CD14-positive monocyte (primary cell): ENCODE measurements at regions not wholly inside any gene's neighbourhood (a gene's known extent, or its start where the extent isn't known, plus 50 kb on each side); places are given as distances from the start of the nearest gene placed in this dataset.

ENCODE experiments used
- DNase-seq, 3 donors: peaks; one replicate each; pipeline ENCODE4 v3.0.0-alpha.2; 2011 to 2022
- H2AFZ ChIP-seq: 2 replicates; pipeline ENCODE4 v1.6.0; 2012; ENCODE audit warnings: mild to moderate bottlenecking, low read depth, low read length, inconsistent platforms; ENCODE audit not compliant: insufficient read depth, poor library complexity, severe bottlenecking
- H3K27ac ChIP-seq, 2 donors: 1 replicate in 1 of 2; 2 replicates in 1 of 2; pipeline ENCODE4 v1.5.1; 2012 to 2013; ENCODE audit warnings: low read length in 2 of 2, control low read depth in 1 of 2, inconsistent platforms in 1 of 2, low read depth in 1 of 2, mild to moderate bottlenecking in 1 of 2
- H3K27me3 ChIP-seq, 2 donors: one replicate each; pipeline versions ENCODE4 v1.6.0 to v1.6.1; 2011 to 2013; ENCODE audit warnings: low read length in 2 of 2; ENCODE audit not compliant: control insufficient read depth in 2 of 2, insufficient read depth in 2 of 2
- H3K36me3 ChIP-seq, 2 donors: replicated peaks in 1 of 2; 1 replicate in 1 of 2; 2 replicates in 1 of 2; pipeline versions ENCODE4 v1.5.1 to v1.6.1; 2012 to 2013; ENCODE audit warnings: low read length in 2 of 2, control low read depth in 1 of 2, inconsistent platforms in 1 of 2, mild to moderate bottlenecking in 1 of 2; ENCODE audit not compliant: insufficient read depth in 2 of 2, control insufficient read depth in 1 of 2
- H3K4me1 ChIP-seq, 2 donors: 1 replicate in 1 of 2; 2 replicates in 1 of 2; pipeline versions ENCODE4 v1.5.1 to v1.6.1; 2012 to 2013; ENCODE audit warnings: low read length in 2 of 2, control low read depth in 1 of 2, inconsistent platforms in 1 of 2, mild to moderate bottlenecking in 1 of 2, moderate library complexity in 1 of 2; ENCODE audit not compliant: insufficient read depth in 2 of 2, control insufficient read depth in 1 of 2
- H3K4me2 ChIP-seq: replicated peaks from 2 replicates; pipeline ENCODE3; 2012; ENCODE audit warnings: low read length, moderate library complexity, mild to moderate bottlenecking; ENCODE audit not compliant: poor library complexity, severe bottlenecking; ENCODE audit errors: extremely low read depth
- H3K4me3 ChIP-seq, 3 experiments: fragments of 200-600 bp in 1 of 3; sonication (generic) in 1 of 3; replicated peaks in 1 of 3; 1 replicate in 2 of 3; 2 replicates in 1 of 3; pipeline ENCODE4 v1.5.1; 2011 to 2013; ENCODE audit warnings: low read length in 3 of 3, mild to moderate bottlenecking in 3 of 3, control low read depth in 2 of 3, low read depth in 2 of 3, inconsistent platforms in 1 of 3, moderate library complexity in 1 of 3
- H3K79me2 ChIP-seq: 2 replicates; pipeline ENCODE4 v1.6.0; 2012; ENCODE audit warnings: mild to moderate bottlenecking, control low read depth, inconsistent platforms, low read length, moderate library complexity; ENCODE audit not compliant: insufficient read depth
- H3K9ac ChIP-seq: 2 replicates; pipeline ENCODE4 v1.6.0; 2017; ENCODE audit warnings: low read length, mild to moderate bottlenecking; ENCODE audit not compliant: insufficient read depth, poor library complexity, severe bottlenecking
- H3K9me3 ChIP-seq, 2 donors: replicated peaks in 1 of 2; 1 replicate in 1 of 2; 2 replicates in 1 of 2; pipeline versions ENCODE4 v1.5.1 to v1.6.1; 2012 to 2013; ENCODE audit warnings: low read length in 2 of 2, control low read depth in 1 of 2; ENCODE audit not compliant: control insufficient read depth in 1 of 2, insufficient read depth in 1 of 2
- H4K20me1 ChIP-seq: 2 replicates; pipeline ENCODE4 v1.6.0; 2012; ENCODE audit warnings: mild to moderate bottlenecking, low read length, control low read depth, moderate library complexity; ENCODE audit not compliant: insufficient read depth
- H3K27ac Mint-ChIP-seq, 7 donors: one replicate each; pipeline ENCODE4 v1.8.0; 2020; ENCODE audit warnings: mild to moderate bottlenecking in 7 of 7, mixed read lengths in 7 of 7, moderate library complexity in 6 of 7, inconsistent platforms in 2 of 7
- H3K27me3 Mint-ChIP-seq, 3 donors: one replicate each; pipeline ENCODE4 v1.8.0; 2021 to 2022; ENCODE audit warnings: low read depth in 3 of 3, mild to moderate bottlenecking in 3 of 3, mixed read lengths in 3 of 3, moderate library complexity in 3 of 3, inconsistent platforms in 1 of 3
- H3K36me3 Mint-ChIP-seq, 2 donors: one replicate each; pipeline ENCODE4 v1.8.0; 2020; ENCODE audit warnings: mixed read lengths in 2 of 2, inconsistent platforms in 1 of 2, mild to moderate bottlenecking in 1 of 2
- H3K4me1 Mint-ChIP-seq: one replicate; pipeline ENCODE4 v1.8.0; 2020; ENCODE audit warnings: mild to moderate bottlenecking, mixed read lengths
- H3K4me3 Mint-ChIP-seq, 2 donors: one replicate each; pipeline ENCODE4 v1.8.0; 2020; ENCODE audit warnings: mild to moderate bottlenecking in 2 of 2, mixed read lengths in 2 of 2, moderate library complexity in 1 of 2
- H3K9me3 Mint-ChIP-seq, 7 donors: one replicate each; pipeline ENCODE4 v1.8.0; 2020 to 2022; ENCODE audit warnings: mixed read lengths in 7 of 7, mild to moderate bottlenecking in 6 of 7, moderate library complexity in 6 of 7, inconsistent platforms in 2 of 7
- CTCF ChIP-seq: fragments of 200-600 bp; IDR thresholded peaks from one replicate; pipeline ENCODE4 v1.8.0; 2022; ENCODE audit warnings: antibody characterized with exemption, mild to moderate bottlenecking
- WGBS: methylation state at CpG from one replicate; pipeline ENCODE4 v1.1.5; 2013; ENCODE audit warnings: missing lambda C conversion rate; ENCODE audit not compliant: insufficient coverage; 5-methylcytosine and 5-hydroxymethylcytosine counted together
- intact Hi-C, 2 donors: fragments of 100-400 bp; cut with micrococcal nuclease; formaldehyde crosslinking; loops; one replicate each; pipeline versions ENCODE4 v1.15.0 to v1.15.1; 2023

- 100% methylated on average over 1 of the region's 4 CpGs for WGBS
- H3K4me1 ChIP-seq, result no peaks in the 10 kb centered on the region
Observed at GRCh38 chr9:106284296-106284695, 578.7 kb upstream of the ZNF462 start.

DNA sequence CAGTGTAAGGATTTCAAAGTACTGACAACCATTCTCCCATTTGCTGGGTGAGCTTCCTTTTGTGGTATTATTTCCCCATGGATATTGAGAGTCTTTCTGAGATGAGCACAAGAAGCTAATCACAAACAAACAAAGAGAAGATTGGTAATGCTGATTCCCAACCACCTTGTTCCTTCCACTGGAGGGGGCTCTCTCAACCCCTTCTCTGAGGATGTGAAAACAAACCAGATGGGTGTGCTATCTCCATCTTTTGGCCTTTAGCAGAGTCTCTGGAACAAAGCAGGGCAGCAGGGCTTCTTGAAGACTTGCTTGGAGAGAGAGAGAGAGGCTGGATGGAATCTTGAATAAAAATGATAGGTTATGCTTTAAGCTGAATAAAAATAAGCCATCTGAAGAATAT is 576.7 kb upstream of the ZNF462 start:
- H3K9ac ChIP-seq, result no peak overlapping the region
- no peak overlapping the region for H3K4me3 ChIP-seq
- Mint-ChIP-seq H3K36me3 (no peaks in the 10 kb centered on the region), H3K4me3 (no peak overlapping the region), H3K4me1 (peaks cover 4% of the 10 kb centered on the region), H3K27ac (no peak overlapping the region), H3K27me3 (peaks cover 0 to 2% (median 0%) of the 10 kb centered on the region in 3 donors), H3K9me3 (no peaks in the 10 kb centered on the region)
- intact Hi-C loops, result no loop called here
- H2AFZ ChIP-seq, result no peak overlapping the region
- H3K79me2 ChIP-seq, result no peaks in the 10 kb centered on the region
- no peaks in the 10 kb centered on the region for H4K20me1 ChIP-seq
- no peak overlapping the region for H3K27ac ChIP-seq
- no peaks in the 10 kb centered on the region for H3K9me3 ChIP-seq
- TF ChIP-seq CTCF, result no peak
- no peaks in the 10 kb centered on the region for H3K36me3 ChIP-seq
- H3K4me1 ChIP-seq, result no peaks in the 10 kb centered on the region
- H3K27me3 ChIP-seq, result no peaks in the 10 kb centered on the region
- no peak overlapping the region for H3K4me2 ChIP-seq
- no peak for DNase-seq

More at GRCh38 chr9:106284296-106284695, 578.7 kb upstream of the ZNF462 start:
- intact Hi-C loops, result no loop called here
- Histone ChIP-seq H3K27ac (no peak overlapping the region), H3K4me2 (no peak overlapping the region), H3K9ac (no peak overlapping the region), H3K79me2 (no peaks in the 10 kb centered on the region), H4K20me1 (no peaks in the 10 kb centered on the region), H3K36me3 (no peaks in the 10 kb centered on the region), H2AFZ (no peak overlapping the region), H3K27me3 (no peaks in the 10 kb centered on the region), H3K4me3 (no peak overlapping the region), H3K9me3 (no peaks in the 10 kb centered on the region)
- Mint-ChIP-seq H3K4me3 (no peak overlapping the region), H3K27me3 (no peaks in the 10 kb centered on the region), H3K4me1 (peaks cover 4% of the 10 kb centered on the region), H3K9me3 (peaks cover 0 to 2% (median 0%) of the 10 kb centered on the region in 7 donors), H3K36me3 (no peaks in the 10 kb centered on the region), H3K27ac (no peak overlapping the region)
- DNase-seq, result no peak
- no peak for TF ChIP-seq CTCF
